ENCODE measurements at regions not wholly inside any gene's neighbourhood (a gene's known extent, or its start where the extent isn't known, plus 50 kb on each side); places are given as distances from the start of the nearest gene placed in this dataset.
A peak's percentile ranks its signal among the peaks of the same experiment; 100 is the strongest.

DNA sequence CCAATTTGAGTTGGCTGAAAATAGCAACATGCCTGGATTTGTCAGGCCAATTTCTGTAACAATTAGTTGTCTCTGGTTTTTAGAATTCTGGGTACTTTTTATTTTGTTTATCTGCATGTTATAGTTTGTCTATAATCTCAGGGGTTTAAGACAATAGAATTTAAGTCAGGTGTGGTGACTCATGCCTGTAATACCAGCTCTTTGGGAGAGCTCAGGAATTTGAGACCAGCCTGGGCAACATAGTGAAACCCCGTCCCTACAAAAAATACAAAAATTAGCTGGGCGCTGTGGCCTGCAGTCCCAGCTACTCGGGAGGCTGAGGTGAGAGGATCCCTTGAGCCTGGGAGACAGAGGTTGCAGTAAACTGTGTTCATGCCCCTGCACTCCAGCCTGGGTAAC is 114.4 kb upstream of the GLS start:
- ATAC-seq (replicated peaks in 1 of 4) (no peak), DNase-seq (no peak)
- Histone ChIP-seq H3K9me3 (no peaks in the 10 kb centered on the region), H3K27ac (ENCODE audit: low read length) (no peak overlapping the region), H3K36me3 (ENCODE audit: control insufficient read depth in 2 of 2, extremely low read depth in 1 of 2, insufficient read depth in 1 of 2, low read length in 1 of 2) (no peaks in the 10 kb centered on the region), H3K4me1 (ENCODE audit: control insufficient read depth in 1 of 2, extremely low read depth in 1 of 2, insufficient read depth in 2 of 2, low read length in 2 of 2) (no peaks in the 10 kb centered on the region), H3K4me3 (ENCODE audit: control insufficient read depth in 1 of 2, extremely low read depth in 1 of 2, low read length in 1 of 2) (no peak overlapping the region), H3K27me3 (replicated peaks in 1 of 2; ENCODE audit: control insufficient read depth in 2 of 2, extremely low read depth in 1 of 2, insufficient read depth in 2 of 2, low read length in 1 of 2) (no peaks in the 10 kb centered on the region)
- WGBS (ENCODE audit: insufficient coverage) = no CpG with 5 or more reads among the region's 3 CpGs
- Mint-ChIP-seq H3K4me3 (no peak overlapping the region), H3K4me1 (peaks cover 0 to 5% (median 4%) of the 10 kb centered on the region in 3 donors), H3K27me3 (peaks cover 0 to 3% of the 10 kb centered on the region in 2 donors), H3K36me3 (no peaks in the 10 kb centered on the region), H3K9me3 (no peaks in the 10 kb centered on the region), H3K27ac (no peak overlapping the region)
- ChIA-PET POLR2A (no interaction called here), CTCF (no interaction called here)

GRCh38 chr2:190766595-190766994 is 114.0 kb upstream of the GLS start:
- Histone ChIP-seq H3K27ac (ENCODE audit: low read length) (no peak overlapping the region), H3K9me3 (no peaks in the 10 kb centered on the region), H3K4me3 (ENCODE audit: control insufficient read depth in 1 of 2, extremely low read depth in 1 of 2, low read length in 1 of 2) (no peak overlapping the region), H3K27me3 (replicated peaks in 1 of 2; ENCODE audit: control insufficient read depth in 2 of 2, extremely low read depth in 1 of 2, insufficient read depth in 2 of 2, low read length in 1 of 2) (no peaks in the 10 kb centered on the region), H3K36me3 (ENCODE audit: control insufficient read depth in 2 of 2, extremely low read depth in 1 of 2, insufficient read depth in 1 of 2, low read length in 1 of 2) (no peaks in the 10 kb centered on the region), H3K4me1 (ENCODE audit: control insufficient read depth in 1 of 2, extremely low read depth in 1 of 2, insufficient read depth in 2 of 2, low read length in 2 of 2) (no peaks in the 10 kb centered on the region)
- H3K36me3 Mint-ChIP-seq = no peaks in the 10 kb centered on the region
- ATAC-seq (replicated peaks in 1 of 4) = no peak
- DNase-seq = no peak
- ChIA-PET CTCF (no interaction called here), POLR2A (no interaction called here)
- H3K4me3 Mint-ChIP-seq = no peak overlapping the region
- H3K27me3 Mint-ChIP-seq = peaks cover 0 to 3% of the 10 kb centered on the region in 2 donors
- no peak overlapping the region for H3K27ac Mint-ChIP-seq
- H3K9me3 Mint-ChIP-seq = no peaks in the 10 kb centered on the region
- peaks cover 0 to 5% (median 4%) of the 10 kb centered on the region in 3 donors for H3K4me1 Mint-ChIP-seq
- WGBS (ENCODE audit: insufficient coverage) = 83% methylated on average over 1 of the region's 2 CpGs

GRCh38 chr2:190767821-190768220 is 112.8 kb upstream of the GLS start:
- H3K4me3 Mint-ChIP-seq = no peak overlapping the region
- ChIA-PET CTCF (no interaction called here), POLR2A (interaction anchor here in 1 of 2 donors (0.9 kb wide), 1 partner anchor 76 kb away, joined by 3 read pairs; no protein-coding TSS in a partner anchor)
- no peaks in the 10 kb centered on the region for H3K27me3 ChIP-seq (replicated peaks in 1 of 2; ENCODE audit: control insufficient read depth in 2 of 2, extremely low read depth in 1 of 2, insufficient read depth in 2 of 2, low read length in 1 of 2)
- no peaks in the 10 kb centered on the region for H3K4me1 ChIP-seq (ENCODE audit: control insufficient read depth in 1 of 2, extremely low read depth in 1 of 2, insufficient read depth in 2 of 2, low read length in 2 of 2)
- no peaks in the 10 kb centered on the region for H3K9me3 Mint-ChIP-seq
- no peaks in the 10 kb centered on the region for H3K36me3 ChIP-seq (ENCODE audit: control insufficient read depth in 2 of 2, extremely low read depth in 1 of 2, insufficient read depth in 1 of 2, low read length in 1 of 2)
- H3K4me3 ChIP-seq (ENCODE audit: control insufficient read depth in 1 of 2, extremely low read depth in 1 of 2, low read length in 1 of 2) = no peak overlapping the region
- H3K9me3 ChIP-seq = no peaks in the 10 kb centered on the region
- no CpG with 5 or more reads among the region's 3 CpGs for WGBS (ENCODE audit: insufficient coverage)
- peaks cover 0 to 5% (median 4%) of the 10 kb centered on the region in 3 donors for H3K4me1 Mint-ChIP-seq
- no peaks in the 10 kb centered on the region for H3K36me3 Mint-ChIP-seq
- no peak overlapping the region for H3K27ac ChIP-seq (ENCODE audit: low read length)
- no peak for ATAC-seq (replicated peaks in 1 of 4)
- no peak for DNase-seq
- H3K27me3 Mint-ChIP-seq = no peaks in the 10 kb centered on the region
- H3K27ac Mint-ChIP-seq = no peak overlapping the region

DNA sequence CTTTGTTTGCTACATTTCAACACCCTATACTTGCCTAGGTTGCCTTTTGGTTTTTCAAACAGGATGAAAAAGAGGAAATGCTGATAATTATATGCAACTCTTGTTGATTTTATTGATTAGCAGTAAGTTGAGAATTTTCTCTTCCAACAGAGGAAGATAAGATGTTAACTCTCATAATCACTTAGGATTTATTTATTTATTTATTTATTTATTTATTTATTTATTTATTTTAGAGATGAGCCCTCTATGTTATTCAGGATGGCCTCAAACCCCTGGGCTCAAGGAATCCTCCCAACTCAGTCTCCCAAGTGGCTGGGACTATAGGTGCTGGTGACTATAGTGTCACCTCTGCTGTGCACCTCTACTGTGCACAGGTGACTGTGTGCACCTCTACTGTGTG is 111.4 kb upstream of the GLS start:
- Mint-ChIP-seq H3K9me3 (no peaks in the 10 kb centered on the region), H3K36me3 (no peaks in the 10 kb centered on the region), H3K4me3 (no peak overlapping the region), H3K27ac (no peak overlapping the region), H3K4me1 (no peaks in the 10 kb centered on the region), H3K27me3 (no peaks in the 10 kb centered on the region)
- H3K27me3 ChIP-seq (replicated peaks in 1 of 2; ENCODE audit: control insufficient read depth in 2 of 2, extremely low read depth in 1 of 2, insufficient read depth in 2 of 2, low read length in 1 of 2) = no peaks in the 10 kb centered on the region
- no peaks in the 10 kb centered on the region for H3K4me1 ChIP-seq (ENCODE audit: control insufficient read depth in 1 of 2, extremely low read depth in 1 of 2, insufficient read depth in 2 of 2, low read length in 2 of 2)
- CTCF ChIA-PET = interaction anchor here in 1 of 2 donors (0.8 kb wide), 1 partner anchor 61 kb away, joined by 3 read pairs; no protein-coding TSS in a partner anchor
- POLR2A ChIA-PET = no interaction called here
- no peak overlapping the region for H3K4me3 ChIP-seq (ENCODE audit: control insufficient read depth in 1 of 2, extremely low read depth in 1 of 2, low read length in 1 of 2)
- ATAC-seq (replicated peaks in 1 of 4) = no peak
- DNase-seq = no peak
- no peak overlapping the region for H3K27ac ChIP-seq (ENCODE audit: low read length)
- H3K9me3 ChIP-seq = no peaks in the 10 kb centered on the region
- no peaks in the 10 kb centered on the region for H3K36me3 ChIP-seq (ENCODE audit: control insufficient read depth in 2 of 2, extremely low read depth in 1 of 2, insufficient read depth in 1 of 2, low read length in 1 of 2)

- POLR2A ChIA-PET = no interaction called here
- no peaks in the 10 kb centered on the region for H3K36me3 ChIP-seq (ENCODE audit: control insufficient read depth in 2 of 2, extremely low read depth in 1 of 2, insufficient read depth in 1 of 2, low read length in 1 of 2)
- no peak overlapping the region for H3K27ac ChIP-seq (ENCODE audit: low read length)
- no peaks in the 10 kb centered on the region for H3K4me1 ChIP-seq (ENCODE audit: control insufficient read depth in 1 of 2, extremely low read depth in 1 of 2, insufficient read depth in 2 of 2, low read length in 2 of 2)
- CTCF ChIA-PET = no interaction called here
- H3K4me3 ChIP-seq (ENCODE audit: control insufficient read depth in 1 of 2, extremely low read depth in 1 of 2, low read length in 1 of 2) = no peak overlapping the region
- Mint-ChIP-seq H3K27me3 (peaks cover 0 to 3% of the 10 kb centered on the region in 2 donors), H3K4me3 (no peak overlapping the region), H3K27ac (no peak overlapping the region), H3K36me3 (no peaks in the 10 kb centered on the region), H3K4me1 (no peaks in the 10 kb centered on the region), H3K9me3 (peaks cover 0 to 3% (median 0%) of the 10 kb centered on the region in 3 donors)
- ATAC-seq (replicated peaks in 1 of 4) (no peak), DNase-seq (no peak)
- no peaks in the 10 kb centered on the region for H3K9me3 ChIP-seq
- H3K27me3 ChIP-seq (replicated peaks in 1 of 2; ENCODE audit: control insufficient read depth in 2 of 2, extremely low read depth in 1 of 2, insufficient read depth in 2 of 2, low read length in 1 of 2) = no peaks in the 10 kb centered on the region
These were observed 108.9 kb upstream of the GLS start for GRCh38 chr2:190771726-190772125.

DNA sequence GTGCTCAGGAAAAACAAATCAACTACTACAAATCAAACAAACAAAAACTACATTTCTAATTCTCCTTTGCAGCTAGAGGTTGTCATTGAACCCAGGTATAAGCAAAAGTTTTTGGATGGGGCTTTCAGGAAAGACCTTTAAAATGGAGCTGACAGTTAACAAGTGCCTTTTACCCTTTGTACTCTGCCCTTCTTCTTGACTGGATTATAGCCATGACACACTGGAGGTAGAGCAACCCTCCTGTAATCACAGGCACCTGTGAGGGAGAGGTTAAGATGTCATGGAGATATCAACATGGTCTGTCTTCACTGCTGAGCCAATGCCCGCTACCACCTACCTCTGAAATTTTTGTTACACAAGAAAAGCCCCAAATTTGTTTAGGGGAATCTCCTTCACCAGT is 100.0 kb upstream of the GLS start:
- no peaks in the 10 kb centered on the region for H3K36me3 Mint-ChIP-seq
- Histone ChIP-seq H3K27ac (ENCODE audit: low read length) (no peak overlapping the region), H3K36me3 (ENCODE audit: control insufficient read depth in 2 of 2, extremely low read depth in 1 of 2, insufficient read depth in 1 of 2, low read length in 1 of 2) (no peaks in the 10 kb centered on the region), H3K4me1 (ENCODE audit: control insufficient read depth in 1 of 2, extremely low read depth in 1 of 2, insufficient read depth in 2 of 2, low read length in 2 of 2) (no peaks in the 10 kb centered on the region), H3K27me3 (replicated peaks in 1 of 2; ENCODE audit: control insufficient read depth in 2 of 2, extremely low read depth in 1 of 2, insufficient read depth in 2 of 2, low read length in 1 of 2) (no peaks in the 10 kb centered on the region), H3K4me3 (ENCODE audit: control insufficient read depth in 1 of 2, extremely low read depth in 1 of 2, low read length in 1 of 2) (no peak overlapping the region), H3K9me3 (no peaks in the 10 kb centered on the region)
- H3K4me3 Mint-ChIP-seq = no peak overlapping the region
- H3K9me3 Mint-ChIP-seq = peaks cover 0 to 3% (median 0%) of the 10 kb centered on the region in 3 donors
- H3K27ac Mint-ChIP-seq = no peak overlapping the region
- POLR2A ChIA-PET = no interaction called here
- peaks cover 0 to 5% (median 2%) of the 10 kb centered on the region in 3 donors for H3K4me1 Mint-ChIP-seq
- no CpG with 5 or more reads among the region's 1 CpG for WGBS (ENCODE audit: insufficient coverage)
- ATAC-seq (replicated peaks in 1 of 4) = no peak
- no peak for DNase-seq
- peaks cover 4 to 7% of the 10 kb centered on the region in 2 donors for H3K27me3 Mint-ChIP-seq
- CTCF ChIA-PET = interaction anchor here (0.5 to 1.3 kb wide), 7 partner anchors 21 to 968 kb away, joined by 3 to 6 read pairs (median 3); no protein-coding TSS in a partner anchor

DNA sequence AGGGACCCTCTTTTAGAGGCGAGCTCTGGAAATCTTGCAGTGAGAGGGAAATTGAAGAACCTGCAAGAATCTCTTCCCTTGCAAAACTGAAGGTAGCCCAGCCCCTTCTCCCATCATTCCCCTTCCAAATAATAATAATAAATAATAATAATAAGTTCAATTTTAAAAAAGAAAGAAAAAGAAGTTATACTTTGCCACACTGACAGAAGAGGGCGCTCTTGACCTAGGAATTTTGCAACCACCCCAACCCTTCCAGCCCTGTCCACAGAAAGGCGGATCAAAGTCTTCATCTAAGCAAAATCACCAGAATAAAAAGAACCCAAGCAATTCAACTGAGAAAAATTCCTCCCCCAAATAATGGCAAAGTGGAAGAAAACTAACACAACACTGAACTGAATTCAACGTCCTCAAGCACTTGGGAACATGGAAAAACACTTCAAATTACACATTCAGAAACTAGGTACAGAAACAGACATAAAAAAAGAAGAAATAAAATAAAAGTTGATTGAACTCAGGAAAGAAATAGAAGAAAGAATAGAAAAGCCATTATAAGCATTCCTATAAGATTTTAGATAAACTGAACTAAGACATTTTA is 98.9 kb upstream of the GLS start:
- peaks cover 0 to 5% (median 2%) of the 10 kb centered on the region in 3 donors for H3K4me1 Mint-ChIP-seq
- peaks cover 4% of the 10 kb centered on the region in 2 donors for H3K27me3 Mint-ChIP-seq
- H3K36me3 ChIP-seq (ENCODE audit: control insufficient read depth in 2 of 2, extremely low read depth in 1 of 2, insufficient read depth in 1 of 2, low read length in 1 of 2) = no peaks in the 10 kb centered on the region
- POLR2A ChIA-PET = interaction anchor here in 1 of 2 donors (0.6 kb wide), 1 partner anchor 12 kb away, joined by 3 read pairs; no protein-coding TSS in a partner anchor
- ATAC-seq (replicated peaks in 1 of 4) = peak in 2 of 4 experiments; percentile 44 to 63
- no peaks in the 10 kb centered on the region for H3K9me3 ChIP-seq
- peak in 28 of 35 experiments; percentile 9 to 77 (median 34) for DNase-seq
- H3K27ac ChIP-seq (ENCODE audit: low read length) = no peak overlapping the region
- H3K27ac Mint-ChIP-seq = no peak overlapping the region
- H3K4me3 Mint-ChIP-seq = no peak overlapping the region
- H3K4me1 ChIP-seq (ENCODE audit: control insufficient read depth in 1 of 2, extremely low read depth in 1 of 2, insufficient read depth in 2 of 2, low read length in 2 of 2) = no peaks in the 10 kb centered on the region
- no peak overlapping the region for H3K4me3 ChIP-seq (ENCODE audit: control insufficient read depth in 1 of 2, extremely low read depth in 1 of 2, low read length in 1 of 2)
- WGBS (ENCODE audit: insufficient coverage) = 0% methylated on average over 1 of the region's 4 CpGs
- CTCF ChIA-PET = no interaction called here
- no peaks in the 10 kb centered on the region for H3K27me3 ChIP-seq (replicated peaks in 1 of 2; ENCODE audit: control insufficient read depth in 2 of 2, extremely low read depth in 1 of 2, insufficient read depth in 2 of 2, low read length in 1 of 2)
- no peaks in the 10 kb centered on the region for H3K36me3 Mint-ChIP-seq
- no peaks in the 10 kb centered on the region for H3K9me3 Mint-ChIP-seq
